BLaER1 treated with 17β-estradiol and CSF1 and Interleukin-3, amounts not matched to agents 10 nM and 100 nM (cell line): ENCODE measurements at regions not wholly inside any gene's neighbourhood (a gene's known extent, or its start where the extent isn't known, plus 50 kb on each side); places are given as distances from the start of the nearest gene placed in this dataset.
A peak's percentile ranks its signal among the peaks of the same experiment; 100 is the strongest.

Experiments
- H3K27ac ChIP-seq, 11 experiments: shearing (Covaris generic); formaldehyde crosslinking; 2 replicates each; pipeline ENCODE4 v1.8.1; 2022
- H3K27me3 ChIP-seq, 11 experiments: shearing (Covaris generic); formaldehyde crosslinking; 2 replicates each; pipeline ENCODE4 v1.8.1; 2022
- H3K36me3 ChIP-seq, 11 experiments: shearing (Covaris generic); formaldehyde crosslinking; 2 replicates each; pipeline ENCODE4 v1.8.1; 2022
- H3K4me1 ChIP-seq, 10 experiments: shearing (Covaris generic); formaldehyde crosslinking; 2 replicates each; pipeline ENCODE4 v1.8.1; 2022
- H3K4me2 ChIP-seq, 11 experiments: shearing (Covaris generic); formaldehyde crosslinking; 2 replicates each; pipeline ENCODE4 v1.8.1; 2022
- H3K4me3 ChIP-seq, 10 experiments: shearing (Covaris generic); formaldehyde crosslinking; 2 replicates each; pipeline ENCODE4 v1.8.1; 2022
- H3K9ac ChIP-seq, 11 experiments: shearing (Covaris generic); formaldehyde crosslinking; 2 replicates each; pipeline ENCODE4 v1.8.1; 2022
- H3K9me3 ChIP-seq, 11 experiments: shearing (Covaris generic); formaldehyde crosslinking; replicated peaks in 1 of 11; 2 replicates each; pipeline ENCODE4 v1.8.1; 2022
- H4K20me1 ChIP-seq, 11 experiments: shearing (Covaris generic); formaldehyde crosslinking; 2 replicates each; pipeline ENCODE4 v1.8.1; 2022
- Cebpa-rat ChIP-seq, 11 experiments: shearing (Covaris generic); IDR thresholded peaks; 2 replicates each; pipeline ENCODE4 v1.8.1; 2022

DNA sequence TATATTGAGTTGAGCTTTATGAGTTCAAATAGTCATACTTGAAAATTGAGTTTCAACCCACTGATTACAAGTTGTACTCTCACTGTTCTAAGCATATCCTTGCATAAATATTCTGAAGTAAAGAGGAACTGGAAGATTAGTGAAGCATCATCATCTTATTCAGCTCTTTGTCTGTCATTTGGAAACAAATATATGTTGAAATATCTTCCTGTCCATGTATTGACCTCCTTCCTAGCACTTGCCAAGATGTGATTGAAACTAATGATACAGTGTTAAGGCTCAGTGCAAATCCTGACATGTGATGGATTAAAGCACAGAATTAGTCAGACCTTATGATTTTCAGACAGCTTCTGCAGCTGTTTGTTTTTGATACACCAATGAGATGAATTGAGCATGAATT is 434.3 kb downstream of the TBC1D32 start:
- no peak overlapping the region for H3K27ac ChIP-seq
- peaks cover 0 to 8% (median 0%) of the 10 kb centered on the region in 10 experiments; a peak in 4 of 20 replicates for H3K4me1 ChIP-seq
- H3K36me3 ChIP-seq: no peaks in the 10 kb centered on the region
- H3K9ac ChIP-seq: no peak overlapping the region
- H3K4me3 ChIP-seq: no peak overlapping the region
- H3K27me3 ChIP-seq: no peaks in the 10 kb centered on the region
- TF ChIP-seq Cebpa-rat (IDR thresholded peaks at IDR 0.05): no peak
- H3K4me2 ChIP-seq: no peak overlapping the region
- H4K20me1 ChIP-seq: no peaks in the 10 kb centered on the region
- peaks cover 0 to under 1% (median 0%) of the 10 kb centered on the region in 11 experiments; a peak in 1 of 22 replicates for H3K9me3 ChIP-seq

DNA sequence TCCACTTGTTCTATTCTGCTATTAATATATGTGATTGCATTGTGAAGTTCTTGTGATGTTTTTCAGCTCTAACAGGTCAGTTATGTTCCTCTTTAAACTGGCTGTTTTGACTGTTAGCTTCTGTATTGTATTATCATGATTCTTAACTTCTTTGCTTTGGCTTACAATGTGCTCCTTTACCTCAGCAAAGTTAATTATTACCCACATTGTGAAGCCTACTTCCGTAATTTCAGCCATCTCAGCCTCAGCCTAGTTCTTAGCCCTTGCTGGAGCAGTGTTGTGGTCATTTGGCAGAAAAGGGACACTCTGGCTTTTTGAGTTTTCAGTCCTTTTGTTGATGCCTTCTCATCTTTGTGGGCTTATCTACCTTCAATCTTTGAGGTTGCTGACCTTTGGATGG is 440.2 kb downstream of the TBC1D32 start:
- no peak overlapping the region for H3K4me3 ChIP-seq
- no peak overlapping the region for H3K4me2 ChIP-seq
- TF ChIP-seq Cebpa-rat (IDR thresholded peaks at IDR 0.05): no peak
- H3K27ac ChIP-seq: no peak overlapping the region
- H3K9ac ChIP-seq: no peak overlapping the region
- no peaks in the 10 kb centered on the region for H3K4me1 ChIP-seq
- H3K36me3 ChIP-seq: no peaks in the 10 kb centered on the region
- H4K20me1 ChIP-seq: no peaks in the 10 kb centered on the region
- H3K27me3 ChIP-seq: no peaks in the 10 kb centered on the region
- H3K9me3 ChIP-seq: peaks cover 27 to 38% (median 31%) of the 10 kb centered on the region in 11 experiments

DNA sequence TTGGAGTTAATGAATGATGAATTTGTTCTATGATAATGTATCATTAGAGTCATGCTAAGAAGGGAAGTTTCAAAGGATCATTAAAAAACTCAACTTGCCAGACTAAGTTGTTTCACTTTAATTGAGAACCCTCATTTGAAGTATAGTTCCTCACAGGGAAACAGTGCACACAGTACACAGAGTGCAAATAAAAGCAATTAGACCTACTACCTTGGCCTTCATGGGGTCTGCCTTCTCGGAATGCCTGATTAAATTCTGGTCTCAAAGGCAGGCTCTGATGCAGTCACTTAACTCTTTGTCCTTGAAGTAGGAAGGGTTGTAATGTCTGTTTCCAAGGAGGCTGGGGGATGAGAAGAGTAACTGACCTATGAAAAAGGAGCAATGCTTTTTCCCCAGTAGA is 457.3 kb downstream of the TBC1D32 start:
- no peaks in the 10 kb centered on the region for H3K27me3 ChIP-seq
- H3K4me3 ChIP-seq: no peak overlapping the region
- H3K9me3 ChIP-seq: no peaks in the 10 kb centered on the region
- H3K9ac ChIP-seq: no peak overlapping the region
- no peaks in the 10 kb centered on the region for H4K20me1 ChIP-seq
- no peak overlapping the region for H3K27ac ChIP-seq
- peaks cover 0 to 14% (median 0%) of the 10 kb centered on the region in 10 experiments; a peak in 3 of 20 replicates for H3K4me1 ChIP-seq
- H3K4me2 ChIP-seq: no peak overlapping the region
- TF ChIP-seq Cebpa-rat (IDR thresholded peaks at IDR 0.05): no peak
- H3K36me3 ChIP-seq: no peaks in the 10 kb centered on the region

DNA sequence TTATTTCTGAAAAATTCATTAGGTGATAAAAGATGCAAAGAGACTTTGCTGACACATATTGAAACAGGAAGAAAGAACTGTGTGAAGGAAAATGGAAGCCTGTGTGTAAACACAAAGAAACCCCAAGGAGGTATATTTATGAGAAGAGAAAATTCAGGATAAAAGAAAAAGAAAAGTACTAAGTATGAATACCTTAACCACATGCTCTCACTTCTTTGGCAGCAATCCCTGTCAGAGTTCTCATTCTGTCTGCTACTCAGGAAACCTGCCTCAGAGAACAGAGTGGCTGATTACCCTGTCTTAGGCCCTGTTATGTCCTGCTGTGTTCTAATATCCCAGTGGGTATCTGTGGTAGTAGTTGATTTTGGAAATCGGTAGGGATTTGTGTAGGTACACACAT is 457.9 kb downstream of the TBC1D32 start:
- H3K27ac ChIP-seq: no peak overlapping the region
- no peak for TF ChIP-seq Cebpa-rat (IDR thresholded peaks at IDR 0.05)

DNA sequence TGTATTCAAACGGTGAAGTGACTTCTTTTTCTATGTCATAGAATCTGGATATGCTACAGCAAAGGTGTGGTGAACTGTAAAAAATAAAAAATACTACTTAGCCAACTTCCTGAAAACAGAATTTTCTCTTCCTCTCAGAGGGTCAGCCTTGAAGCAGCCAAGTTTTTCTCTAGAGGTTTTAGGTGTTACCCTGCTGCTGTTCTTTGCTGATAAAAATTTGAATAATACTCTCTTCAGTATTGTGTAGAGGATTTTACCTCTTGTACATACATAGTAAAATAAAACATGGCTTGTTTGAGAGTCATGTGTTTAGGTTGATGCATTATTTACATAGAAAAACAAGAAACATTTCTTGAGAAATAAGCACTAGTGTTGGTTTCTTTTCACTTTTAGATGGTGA is 458.4 kb downstream of the TBC1D32 start:
- Histone ChIP-seq H3K4me2 (no peak overlapping the region; a peak in 1 of 22 replicates), H4K20me1 (0 out of 22 replicates have a peak, but pooled peaks cover 0 to 5% (median 0%) of the 10 kb centered on the region in 11 experiments), H3K4me1 (peaks cover 0 to 14% (median 0%) of the 10 kb centered on the region in 10 experiments; a peak in 3 of 20 replicates), H3K27me3 (no peaks in the 10 kb centered on the region), H3K27ac (no peak overlapping the region), H3K4me3 (no peak overlapping the region), H3K9ac (no peak overlapping the region), H3K36me3 (no peaks in the 10 kb centered on the region), H3K9me3 (no peaks in the 10 kb centered on the region)
- TF ChIP-seq Cebpa-rat (IDR thresholded peaks at IDR 0.05): no peak

More for the DNA sequence above, 457.9 kb downstream of the TBC1D32 start:
- Histone ChIP-seq H3K9me3 (no peaks in the 10 kb centered on the region), H4K20me1 (0 out of 22 replicates have a peak, but pooled peaks cover 0 to 1% (median 0%) of the 10 kb centered on the region in 11 experiments), H3K9ac (no peak overlapping the region), H3K36me3 (no peaks in the 10 kb centered on the region), H3K4me1 (peaks cover 0 to 14% (median 0%) of the 10 kb centered on the region in 10 experiments; a peak in 3 of 20 replicates), H3K4me3 (no peak overlapping the region), H3K27me3 (no peaks in the 10 kb centered on the region), H3K4me2 (0 out of 22 replicates have a peak overlapping the region, but pooled peaks of 2 of the 11 experiments have one; percentile 3 to 26)

DNA sequence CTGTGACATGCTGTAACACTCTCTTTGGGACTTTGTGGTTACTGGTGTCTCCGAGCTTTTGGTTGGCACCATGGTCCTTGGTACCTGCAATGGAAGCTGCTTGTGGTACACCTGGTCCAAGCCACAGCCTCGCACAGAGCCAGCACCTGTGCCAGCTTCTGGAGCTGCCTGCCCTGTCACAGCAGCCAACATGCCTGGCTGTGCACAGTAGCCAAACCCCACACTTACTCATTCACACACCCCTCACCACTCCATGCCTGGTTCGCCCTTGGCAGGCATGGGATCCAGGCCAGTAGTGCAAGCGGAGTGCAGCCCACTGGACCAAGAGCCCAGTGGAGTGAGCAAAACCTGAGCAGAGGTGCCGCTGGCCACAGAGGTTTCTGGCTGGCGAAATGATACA is 459.9 kb downstream of the TBC1D32 start:
- Histone ChIP-seq H3K9me3 (no peaks in the 10 kb centered on the region), H3K27ac (no peak overlapping the region), H4K20me1 (0 out of 22 replicates have a peak, but pooled peaks cover 0 to 5% (median 0%) of the 10 kb centered on the region in 11 experiments), H3K4me3 (no peak overlapping the region), H3K4me2 (no peak overlapping the region), H3K9ac (no peak overlapping the region), H3K4me1 (peaks cover 0 to 14% (median 0%) of the 10 kb centered on the region in 10 experiments; a peak in 3 of 20 replicates), H3K27me3 (no peaks in the 10 kb centered on the region), H3K36me3 (no peaks in the 10 kb centered on the region)
- TF ChIP-seq Cebpa-rat (IDR thresholded peaks at IDR 0.05): no peak

DNA sequence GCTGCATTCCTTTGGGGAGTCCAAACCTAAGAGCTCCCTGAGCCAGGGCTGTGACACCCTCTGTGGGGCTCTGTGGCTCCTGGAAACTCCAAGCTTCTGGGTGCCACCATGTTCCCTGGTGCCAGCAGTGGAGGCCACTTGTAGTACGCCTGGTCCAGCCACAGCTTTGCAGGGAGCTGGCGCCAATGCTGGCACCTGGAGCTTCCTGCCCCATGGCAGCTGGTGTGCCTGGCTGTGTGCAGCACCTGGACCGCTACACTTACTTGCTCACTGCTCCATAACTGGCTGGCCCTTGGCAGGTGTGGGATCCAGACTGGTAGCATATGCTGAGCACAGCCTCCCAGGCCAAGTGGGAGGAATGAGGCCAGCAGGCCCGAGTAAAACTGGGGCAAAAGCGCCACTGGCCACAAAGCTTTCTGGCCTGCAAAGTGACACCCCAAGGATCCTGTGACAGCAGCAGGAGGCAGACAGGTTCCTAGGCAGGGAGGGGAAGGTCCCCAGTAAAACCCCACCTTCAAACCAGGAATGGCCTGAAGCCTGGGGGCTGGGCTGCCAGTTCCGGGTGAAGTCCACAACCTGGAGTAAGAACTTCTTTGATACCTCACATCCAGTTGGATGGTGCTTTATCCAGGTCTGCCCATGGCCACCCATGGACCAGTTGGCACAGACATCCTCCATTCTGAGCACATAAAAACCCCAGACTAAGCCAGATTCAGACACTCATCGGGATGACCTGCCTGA is 461.0 kb downstream of the TBC1D32 start:
- H3K9ac ChIP-seq: no peak overlapping the region
- TF ChIP-seq Cebpa-rat (IDR thresholded peaks at IDR 0.05): no peak
- no peak overlapping the region for H3K4me2 ChIP-seq
- no peak overlapping the region for H3K27ac ChIP-seq
- H3K27me3 ChIP-seq: no peaks in the 10 kb centered on the region
- H3K9me3 ChIP-seq: no peaks in the 10 kb centered on the region
- H3K4me3 ChIP-seq: no peak overlapping the region
- H3K4me1 ChIP-seq: peaks cover 0 to 14% (median 0%) of the 10 kb centered on the region in 10 experiments; a peak in 3 of 20 replicates
- no peaks in the 10 kb centered on the region for H3K36me3 ChIP-seq
- 0 out of 22 replicates have a peak, but pooled peaks cover 0 to 5% (median 0%) of the 10 kb centered on the region in 11 experiments for H4K20me1 ChIP-seq

DNA sequence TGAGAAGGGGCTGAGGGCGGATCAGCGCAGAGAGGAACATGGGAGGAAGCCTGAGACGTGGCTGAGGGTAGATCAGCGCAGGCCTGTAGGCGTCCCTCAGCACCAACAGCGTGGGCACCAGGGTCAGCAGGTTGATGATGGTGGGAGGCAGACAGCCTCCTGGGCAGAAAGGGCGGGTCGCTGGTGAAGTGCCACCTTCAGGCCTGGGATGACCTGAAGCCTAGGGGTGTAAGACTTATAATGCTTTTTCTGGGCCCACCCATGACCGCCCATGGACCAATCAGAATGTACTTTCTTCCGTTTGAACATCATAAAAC is 462.1 kb downstream of the TBC1D32 start:
- no peaks in the 10 kb centered on the region for H3K36me3 ChIP-seq
- no peak overlapping the region for H3K9ac ChIP-seq
- no peak overlapping the region for H3K4me2 ChIP-seq
- H4K20me1 ChIP-seq: 0 out of 22 replicates have a peak, but pooled peaks cover 0 to 5% (median 0%) of the 10 kb centered on the region in 11 experiments
- H3K27me3 ChIP-seq: no peaks in the 10 kb centered on the region
- peaks cover 0 to 14% (median 0%) of the 10 kb centered on the region in 10 experiments; a peak in 3 of 20 replicates for H3K4me1 ChIP-seq
- no peaks in the 10 kb centered on the region for H3K9me3 ChIP-seq
- no peak overlapping the region for H3K27ac ChIP-seq
- TF ChIP-seq Cebpa-rat (IDR thresholded peaks at IDR 0.05): no peak
- no peak overlapping the region for H3K4me3 ChIP-seq

DNA sequence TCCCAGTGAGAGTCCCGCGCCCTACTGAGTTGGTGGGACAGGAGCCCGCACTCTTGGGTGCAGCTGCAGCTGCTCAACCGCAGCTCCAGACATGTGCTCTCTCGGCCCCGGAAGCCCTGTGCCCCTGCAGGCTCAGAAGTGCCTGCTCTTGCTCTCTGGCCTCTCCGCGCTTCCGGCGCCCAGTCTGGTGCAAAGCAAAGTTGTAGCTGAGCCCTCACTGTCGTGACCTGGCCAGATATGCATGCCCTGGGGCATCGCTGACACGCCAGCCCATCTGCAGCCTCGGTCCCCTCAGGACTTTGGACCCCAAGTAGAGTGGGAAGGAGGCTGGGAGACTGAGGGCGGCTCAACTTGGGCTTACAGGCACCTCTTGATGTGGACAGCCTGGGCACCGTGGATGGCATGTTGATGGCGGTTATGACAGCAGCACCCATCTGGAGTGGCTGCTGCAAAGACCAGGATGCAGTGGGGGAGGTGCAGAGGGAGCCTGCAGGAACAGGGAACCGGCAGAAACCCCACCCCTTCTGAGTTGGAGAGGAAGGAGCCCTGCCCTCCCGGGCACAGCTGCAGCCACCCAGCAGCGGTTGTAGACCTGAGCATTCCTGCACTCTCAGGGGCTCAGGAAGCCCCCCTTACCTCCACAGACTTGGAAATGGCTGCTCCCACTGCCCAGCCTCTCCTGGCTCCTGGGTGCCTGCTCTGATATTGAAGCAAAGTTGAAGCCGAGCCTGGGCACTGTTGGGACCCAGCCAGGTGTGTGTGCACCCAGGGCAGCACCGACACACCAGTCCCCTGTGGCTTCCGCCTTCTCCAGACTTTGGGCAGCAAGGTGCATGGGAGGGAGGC is 462.6 kb downstream of the TBC1D32 start:
- Histone ChIP-seq H3K36me3 (no peaks in the 10 kb centered on the region), H3K4me2 (no peak overlapping the region), H3K27me3 (no peaks in the 10 kb centered on the region), H3K9ac (no peak overlapping the region), H3K4me1 (peaks cover 0 to 12% (median 0%) of the 10 kb centered on the region in 10 experiments; a peak in 3 of 20 replicates), H3K9me3 (no peaks in the 10 kb centered on the region), H3K27ac (no peak overlapping the region), H4K20me1 (0 out of 22 replicates have a peak, but pooled peaks cover 0 to 5% (median 0%) of the 10 kb centered on the region in 11 experiments), H3K4me3 (no peak overlapping the region)
- TF ChIP-seq Cebpa-rat (IDR thresholded peaks at IDR 0.05): no peak
